Testis (tissue), 2 donors: ENCODE measurements at regions not wholly inside any gene's neighbourhood (a gene's known extent, or its start where the extent isn't known, plus 50 kb on each side); places are given as distances from the start of the nearest gene placed in this dataset.

Source experiments
- CTCF ChIP-seq, 3 experiments: fragments of 450-650 bp in 2 of 3; fragments of 200-600 bp in 1 of 3; sonication (generic) in 1 of 3; IDR thresholded peaks; one replicate each; pipeline ENCODE4 v1.5.1; 2016 to 2019; ENCODE audit warnings: antibody characterized with exemption in 3 of 3, mild to moderate bottlenecking in 2 of 3, moderate library complexity in 1 of 3
- POLR2A ChIP-seq: fragments of 450-650 bp; IDR thresholded peaks from one replicate; pipeline ENCODE4 v1.6.1; 2017; ENCODE audit warnings: antibody characterized with exemption, mild to moderate bottlenecking, moderate library complexity

GRCh38 chr10:130833596-130833995 is 477.9 kb downstream of the TCERG1L start:
- TF ChIP-seq CTCF (IDR thresholded peaks at IDR 0.05) = no peak
- no peak for TF ChIP-seq POLR2A
